Liver (tissue), 3 donors: ENCODE measurements at regions not wholly inside any gene's neighbourhood (a gene's known extent, or its start where the extent isn't known, plus 50 kb on each side); places are given as distances from the start of the nearest gene placed in this dataset.

Source experiments
- EGR1 ChIP-seq, 2 donors: IDR thresholded peaks; 2 replicates each; pipeline ENCODE4 v1.6.1; 2016 to 2018; ENCODE audit warnings: antibody characterized with exemption in 2 of 2, low read depth in 2 of 2
- GABPA ChIP-seq, 2 donors: IDR thresholded peaks in 1 of 2; conservative IDR thresholded peaks in 1 of 2; 2 replicates each; pipeline ENCODE4 v1.6.1; 2016; ENCODE audit warnings: antibody characterized with exemption in 2 of 2, mild to moderate bottlenecking in 1 of 2, moderate library complexity in 1 of 2
- JUND ChIP-seq, 2 donors: IDR thresholded peaks; 2 replicates each; pipeline ENCODE4 v1.6.1; 2016; ENCODE audit warnings: antibody characterized with exemption in 2 of 2
- RAD21 ChIP-seq, 2 donors: IDR thresholded peaks; 2 replicates each; pipeline ENCODE4 v1.6.1; 2016; ENCODE audit warnings: antibody characterized with exemption in 2 of 2, mild to moderate bottlenecking in 2 of 2
- SP1 ChIP-seq: IDR thresholded peaks from 2 replicates; pipeline ENCODE4 v1.6.1; 2018; ENCODE audit warnings: antibody characterized with exemption, mild to moderate bottlenecking
- YY1 ChIP-seq: IDR thresholded peaks from 2 replicates; pipeline ENCODE4 v1.6.1; 2016; ENCODE audit warnings: antibody characterized with exemption, mild to moderate bottlenecking
- TF ChIP-seq, protein P1 (sequence below): fragments of 150-350 bp; IDR thresholded peaks from 2 replicates; pipeline ENCODE4 v1.5.1; 2017; ENCODE audit warnings: improper control_type of control experiment, low read depth, low read length; ENCODE audit not compliant: missing input control
- TF ChIP-seq, protein P2 (sequence below): IDR thresholded peaks from 2 replicates; pipeline ENCODE4 v1.6.1; 2016; ENCODE audit warnings: antibody characterized with exemption
- TF ChIP-seq, protein P3 (sequence below): IDR thresholded peaks from 2 replicates; pipeline ENCODE4 v1.6.1; 2016; ENCODE audit warnings: antibody characterized with exemption, mild to moderate bottlenecking
- TF ChIP-seq, protein P4 (sequence below): IDR thresholded peaks from 2 replicates; pipeline ENCODE4 v1.6.1; 2016; ENCODE audit warnings: antibody characterized with exemption
- TF ChIP-seq, protein P5 (sequence below): IDR thresholded peaks from 2 replicates; pipeline ENCODE4 v1.6.1; 2016; ENCODE audit warnings: antibody characterized with exemption
- donor health status: healthy.
- donor health status: healthy.

DNA sequence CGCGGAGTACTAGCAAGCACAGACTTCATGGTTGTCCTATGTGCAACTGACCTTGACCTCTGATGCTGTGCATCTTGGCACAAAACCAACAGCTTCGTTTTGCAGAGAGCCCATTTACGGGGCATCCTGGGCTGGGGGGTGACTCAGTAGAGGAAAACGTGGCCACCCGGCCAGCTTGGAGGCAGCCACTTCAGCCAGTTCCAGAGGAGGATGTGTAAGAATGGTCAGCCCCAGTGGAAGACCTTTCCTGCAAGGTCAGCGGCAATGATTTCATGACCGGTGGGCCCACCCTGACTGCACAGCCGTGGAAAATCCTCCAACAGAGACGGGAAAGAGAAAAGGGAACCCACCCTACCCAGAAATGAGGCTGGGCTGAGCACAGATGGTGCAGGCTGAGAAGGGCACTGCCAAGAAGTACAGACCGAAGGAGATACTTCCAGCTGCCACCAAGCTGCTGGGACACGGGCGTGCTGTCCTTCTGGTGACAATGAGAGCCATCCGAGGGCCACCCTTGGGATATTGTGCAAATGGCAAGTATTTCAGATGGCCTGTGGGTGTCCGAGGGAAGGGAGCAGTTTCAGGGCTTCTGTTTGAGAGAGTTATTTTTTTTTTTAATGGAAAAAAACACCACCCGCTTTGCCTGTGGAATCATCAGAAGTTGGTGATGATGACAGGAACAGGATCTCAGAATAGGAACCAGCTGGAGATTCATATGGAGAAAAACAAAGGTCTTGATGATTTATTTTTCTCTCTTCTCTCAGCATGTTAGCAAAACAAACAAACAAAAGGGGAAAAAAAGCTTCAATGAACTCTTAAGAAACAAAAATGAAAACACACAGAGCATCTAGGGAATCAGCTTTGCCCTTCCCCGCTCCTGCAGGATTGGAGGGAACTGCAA lies 120.2 kb upstream of the RFLNA start:
- TF ChIP-seq, protein P1, sequence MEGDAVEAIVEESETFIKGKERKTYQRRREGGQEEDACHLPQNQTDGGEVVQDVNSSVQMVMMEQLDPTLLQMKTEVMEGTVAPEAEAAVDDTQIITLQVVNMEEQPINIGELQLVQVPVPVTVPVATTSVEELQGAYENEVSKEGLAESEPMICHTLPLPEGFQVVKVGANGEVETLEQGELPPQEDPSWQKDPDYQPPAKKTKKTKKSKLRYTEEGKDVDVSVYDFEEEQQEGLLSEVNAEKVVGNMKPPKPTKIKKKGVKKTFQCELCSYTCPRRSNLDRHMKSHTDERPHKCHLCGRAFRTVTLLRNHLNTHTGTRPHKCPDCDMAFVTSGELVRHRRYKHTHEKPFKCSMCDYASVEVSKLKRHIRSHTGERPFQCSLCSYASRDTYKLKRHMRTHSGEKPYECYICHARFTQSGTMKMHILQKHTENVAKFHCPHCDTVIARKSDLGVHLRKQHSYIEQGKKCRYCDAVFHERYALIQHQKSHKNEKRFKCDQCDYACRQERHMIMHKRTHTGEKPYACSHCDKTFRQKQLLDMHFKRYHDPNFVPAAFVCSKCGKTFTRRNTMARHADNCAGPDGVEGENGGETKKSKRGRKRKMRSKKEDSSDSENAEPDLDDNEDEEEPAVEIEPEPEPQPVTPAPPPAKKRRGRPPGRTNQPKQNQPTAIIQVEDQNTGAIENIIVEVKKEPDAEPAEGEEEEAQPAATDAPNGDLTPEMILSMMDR, result no peak
- TF ChIP-seq, protein P2, sequence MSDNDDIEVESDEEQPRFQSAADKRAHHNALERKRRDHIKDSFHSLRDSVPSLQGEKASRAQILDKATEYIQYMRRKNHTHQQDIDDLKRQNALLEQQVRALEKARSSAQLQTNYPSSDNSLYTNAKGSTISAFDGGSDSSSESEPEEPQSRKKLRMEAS, result no peak
- no peak for TF ChIP-seq GABPA (IDR thresholded peaks at IDR 0.05 in 1 of 2, conservative IDR thresholded peaks at IDR 0.05 in 1 of 2)
- no peak for TF ChIP-seq RAD21 (IDR thresholded peaks at IDR 0.05)
- TF ChIP-seq EGR1 (IDR thresholded peaks at IDR 0.05; ENCODE audit: low read depth in 2 of 2), result no peak
- TF ChIP-seq, protein P3, sequence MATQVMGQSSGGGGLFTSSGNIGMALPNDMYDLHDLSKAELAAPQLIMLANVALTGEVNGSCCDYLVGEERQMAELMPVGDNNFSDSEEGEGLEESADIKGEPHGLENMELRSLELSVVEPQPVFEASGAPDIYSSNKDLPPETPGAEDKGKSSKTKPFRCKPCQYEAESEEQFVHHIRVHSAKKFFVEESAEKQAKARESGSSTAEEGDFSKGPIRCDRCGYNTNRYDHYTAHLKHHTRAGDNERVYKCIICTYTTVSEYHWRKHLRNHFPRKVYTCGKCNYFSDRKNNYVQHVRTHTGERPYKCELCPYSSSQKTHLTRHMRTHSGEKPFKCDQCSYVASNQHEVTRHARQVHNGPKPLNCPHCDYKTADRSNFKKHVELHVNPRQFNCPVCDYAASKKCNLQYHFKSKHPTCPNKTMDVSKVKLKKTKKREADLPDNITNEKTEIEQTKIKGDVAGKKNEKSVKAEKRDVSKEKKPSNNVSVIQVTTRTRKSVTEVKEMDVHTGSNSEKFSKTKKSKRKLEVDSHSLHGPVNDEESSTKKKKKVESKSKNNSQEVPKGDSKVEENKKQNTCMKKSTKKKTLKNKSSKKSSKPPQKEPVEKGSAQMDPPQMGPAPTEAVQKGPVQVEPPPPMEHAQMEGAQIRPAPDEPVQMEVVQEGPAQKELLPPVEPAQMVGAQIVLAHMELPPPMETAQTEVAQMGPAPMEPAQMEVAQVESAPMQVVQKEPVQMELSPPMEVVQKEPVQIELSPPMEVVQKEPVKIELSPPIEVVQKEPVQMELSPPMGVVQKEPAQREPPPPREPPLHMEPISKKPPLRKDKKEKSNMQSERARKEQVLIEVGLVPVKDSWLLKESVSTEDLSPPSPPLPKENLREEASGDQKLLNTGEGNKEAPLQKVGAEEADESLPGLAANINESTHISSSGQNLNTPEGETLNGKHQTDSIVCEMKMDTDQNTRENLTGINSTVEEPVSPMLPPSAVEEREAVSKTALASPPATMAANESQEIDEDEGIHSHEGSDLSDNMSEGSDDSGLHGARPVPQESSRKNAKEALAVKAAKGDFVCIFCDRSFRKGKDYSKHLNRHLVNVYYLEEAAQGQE, result no peak
- no peak for TF ChIP-seq YY1
- TF ChIP-seq JUND (IDR thresholded peaks at IDR 0.05), result no peak
- TF ChIP-seq, protein P4, sequence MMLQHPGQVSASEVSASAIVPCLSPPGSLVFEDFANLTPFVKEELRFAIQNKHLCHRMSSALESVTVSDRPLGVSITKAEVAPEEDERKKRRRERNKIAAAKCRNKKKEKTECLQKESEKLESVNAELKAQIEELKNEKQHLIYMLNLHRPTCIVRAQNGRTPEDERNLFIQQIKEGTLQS, result no peak
- TF ChIP-seq, protein P5, sequence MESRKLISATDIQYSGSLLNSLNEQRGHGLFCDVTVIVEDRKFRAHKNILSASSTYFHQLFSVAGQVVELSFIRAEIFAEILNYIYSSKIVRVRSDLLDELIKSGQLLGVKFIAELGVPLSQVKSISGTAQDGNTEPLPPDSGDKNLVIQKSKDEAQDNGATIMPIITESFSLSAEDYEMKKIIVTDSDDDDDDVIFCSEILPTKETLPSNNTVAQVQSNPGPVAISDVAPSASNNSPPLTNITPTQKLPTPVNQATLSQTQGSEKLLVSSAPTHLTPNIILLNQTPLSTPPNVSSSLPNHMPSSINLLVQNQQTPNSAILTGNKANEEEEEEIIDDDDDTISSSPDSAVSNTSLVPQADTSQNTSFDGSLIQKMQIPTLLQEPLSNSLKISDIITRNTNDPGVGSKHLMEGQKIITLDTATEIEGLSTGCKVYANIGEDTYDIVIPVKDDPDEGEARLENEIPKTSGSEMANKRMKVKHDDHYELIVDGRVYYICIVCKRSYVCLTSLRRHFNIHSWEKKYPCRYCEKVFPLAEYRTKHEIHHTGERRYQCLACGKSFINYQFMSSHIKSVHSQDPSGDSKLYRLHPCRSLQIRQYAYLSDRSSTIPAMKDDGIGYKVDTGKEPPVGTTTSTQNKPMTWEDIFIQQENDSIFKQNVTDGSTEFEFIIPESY, result no peak
- TF ChIP-seq SP1, result no peak
